Mesenteric fat pad (tissue), 1 donor: ENCODE measurements at regions not wholly inside any gene's neighbourhood (a gene's known extent, or its start where the extent isn't known, plus 50 kb on each side); places are given as distances from the start of the nearest gene placed in this dataset.
A peak's percentile ranks its signal among the peaks of the same experiment; 100 is the strongest.

Experiments used
- DNase-seq: peaks from one replicate; pipeline ENCODE4 v3.0.0-alpha.2; 2020; ENCODE audit warnings: low spot score
- donor health status: DM: yes; HTN: yes; CAD: no.

- no peak for DNase-seq
Measured at GRCh38 chr14:94717808-94718207, 52.1 kb downstream of the GSC start.

- no peak for DNase-seq
Measured at GRCh38 chr14:94716976-94717375, 52.9 kb downstream of the GSC start.

DNA sequence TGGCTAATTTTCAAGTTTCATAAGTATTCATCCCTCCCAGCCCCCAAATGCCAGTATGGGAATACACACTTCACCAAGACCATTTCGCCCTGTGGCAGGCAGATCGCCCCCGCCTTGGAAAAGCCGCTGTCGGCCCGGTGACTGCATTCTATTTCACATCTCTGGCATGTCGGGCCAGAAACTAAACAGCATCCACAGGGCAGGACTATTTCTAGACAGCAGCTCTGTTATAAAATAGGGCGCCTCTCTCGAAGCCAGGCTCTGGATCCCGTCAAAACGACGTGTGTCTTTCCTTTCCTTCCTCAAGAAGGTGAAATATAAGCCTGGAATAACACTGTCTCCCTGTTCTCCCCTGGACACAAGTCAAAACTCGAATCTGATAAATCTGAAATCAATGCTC is 56.8 kb downstream of the GSC start:
- no peak for DNase-seq

GRCh38 chr14:94710731-94711130 is 59.2 kb downstream of the GSC start:
- no peak for DNase-seq

- DNase-seq = no peak
Measured at GRCh38 chr14:94707494-94707893, 62.4 kb downstream of the GSC start.

DNA sequence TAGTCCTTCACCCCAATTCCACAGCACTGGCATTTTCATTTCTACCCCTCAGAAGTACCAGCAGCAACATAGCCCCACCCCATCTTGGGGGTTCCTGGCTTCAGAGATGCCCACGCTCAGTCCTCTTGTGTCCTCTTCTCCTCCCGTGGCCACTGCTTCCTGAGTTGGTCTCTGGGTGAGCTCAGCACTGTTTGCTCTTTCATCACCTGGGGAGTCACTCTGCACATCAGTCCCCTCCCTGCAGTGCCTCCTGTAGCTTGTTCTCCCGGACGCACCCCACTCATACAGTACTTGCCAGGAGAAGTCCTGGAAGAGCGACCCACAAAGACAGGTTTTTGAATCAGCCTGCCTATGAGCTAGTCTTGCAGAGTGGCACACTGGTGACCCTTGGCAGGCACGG is 63.8 kb downstream of the GSC start:
- DNase-seq = no peak

- DNase-seq = no peak
Measured at GRCh38 chr14:94702629-94703028, 67.3 kb downstream of the GSC start.

GRCh38 chr14:94701861-94702370 is 68.0 kb downstream of the GSC start:
- DNase-seq = no peak

DNA sequence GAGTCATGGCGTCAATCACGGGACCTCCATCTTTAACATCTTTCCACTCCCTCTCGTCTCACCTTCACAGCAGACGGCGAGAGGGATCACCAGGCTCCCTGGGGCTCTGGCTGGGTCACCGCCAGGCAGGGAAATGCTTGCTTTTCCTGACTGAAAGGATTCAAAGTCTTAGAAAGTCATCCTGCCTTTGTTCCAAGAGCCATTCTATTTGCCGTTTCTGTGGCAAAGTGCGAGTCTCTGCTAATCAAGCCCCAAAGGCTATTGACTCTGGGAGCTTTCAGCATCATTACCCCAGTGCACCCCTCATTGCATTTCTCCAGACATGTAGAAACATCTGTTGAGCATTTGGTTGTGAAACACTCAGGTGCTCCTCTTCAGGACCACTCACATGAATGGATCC is 69.6 kb downstream of the GSC start:
- no peak for DNase-seq

- no peak for DNase-seq
Measured at GRCh38 chr14:94699831-94700230, 70.1 kb downstream of the GSC start.

GRCh38 chr14:94697773-94698556 is 71.9 kb downstream of the GSC start:
- no peak for DNase-seq

- no peak for DNase-seq
Measured at GRCh38 chr14:94696518-94696917, 73.4 kb downstream of the GSC start.

GRCh38 chr14:94695231-94695630 is 74.7 kb downstream of the GSC start:
- DNase-seq = no peak

GRCh38 chr14:94691660-94692034 is 78.3 kb downstream of the GSC start:
- no peak for DNase-seq

DNA sequence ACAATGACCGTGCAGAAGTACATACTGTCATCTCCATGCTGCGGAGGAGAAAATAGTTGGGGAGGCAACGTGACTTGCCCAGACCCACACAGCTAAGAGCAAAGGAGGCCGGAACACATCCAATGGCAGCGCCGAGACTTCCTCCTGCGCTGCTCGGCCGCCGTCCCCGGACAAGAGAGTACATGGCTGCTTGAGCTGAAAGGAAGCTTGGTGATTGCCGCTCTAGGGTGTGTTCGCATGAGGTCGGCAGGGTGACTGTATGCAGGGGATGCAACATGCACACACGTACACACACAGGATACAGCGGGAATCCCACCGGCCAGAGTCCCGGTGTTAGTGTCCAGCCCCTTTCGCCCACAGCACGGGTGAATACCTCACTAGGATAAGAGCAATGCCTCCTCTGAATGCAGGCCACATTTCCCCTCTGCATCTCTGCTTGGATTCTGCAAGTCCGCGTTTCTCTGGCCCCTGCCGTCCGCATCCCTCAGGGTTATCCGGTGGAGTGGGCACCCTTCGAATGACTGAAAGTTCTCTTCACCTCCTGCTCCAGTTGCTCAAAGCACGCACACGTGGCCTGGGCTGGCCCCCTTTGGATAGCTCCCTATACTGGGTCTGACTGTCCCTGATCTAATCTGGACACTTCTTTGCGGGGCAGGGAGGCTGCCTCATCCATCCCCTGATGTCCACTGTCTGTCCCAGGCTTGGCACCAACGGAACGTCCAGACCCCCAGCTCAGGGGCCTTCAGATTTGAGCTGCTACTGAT is 78.8 kb downstream of the GSC start:
- no peak for DNase-seq

DNA sequence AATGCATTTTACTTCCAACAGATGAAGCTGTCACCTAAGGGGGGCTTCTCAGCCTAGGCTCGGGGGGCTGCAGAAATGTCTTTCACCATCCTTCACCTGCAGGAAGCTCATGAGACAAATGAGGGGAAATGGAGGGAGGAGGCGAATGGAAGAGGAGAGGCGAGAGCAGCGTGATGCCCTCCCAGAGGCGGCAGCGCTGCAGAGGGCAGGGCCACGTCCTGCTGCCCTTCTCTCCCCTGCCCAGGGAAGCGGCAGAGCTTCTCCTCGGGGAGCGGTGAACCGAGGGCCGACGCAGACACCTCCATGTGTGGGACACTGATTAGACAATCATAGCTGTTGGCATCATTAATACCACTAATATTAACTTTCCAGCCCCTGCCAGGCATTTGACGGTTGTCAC is 78.3 kb downstream of the SERPINA3 start:
- DNase-seq = no peak

DNA sequence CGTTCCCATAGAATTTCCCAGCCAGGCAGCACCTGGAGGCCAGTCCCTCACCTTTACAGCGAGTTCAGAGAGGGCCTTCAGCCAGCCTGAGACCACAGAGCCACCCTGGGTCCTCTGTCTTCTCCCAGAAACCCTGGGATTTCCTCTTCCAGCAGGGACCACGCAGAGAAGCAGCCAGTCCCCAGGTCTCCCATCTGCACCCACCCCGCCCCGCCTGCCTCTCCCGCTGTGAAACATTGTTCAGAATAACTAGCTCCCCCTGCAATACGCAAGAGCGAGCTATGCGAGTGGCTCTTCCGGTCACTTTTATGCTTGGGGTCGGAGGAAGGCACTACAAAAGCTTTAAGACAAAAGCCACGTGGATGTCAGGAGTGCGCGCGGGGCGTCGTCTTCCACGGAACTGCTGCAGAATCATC is 77.8 kb downstream of the SERPINA3 start:
- DNase-seq = no peak

DNA sequence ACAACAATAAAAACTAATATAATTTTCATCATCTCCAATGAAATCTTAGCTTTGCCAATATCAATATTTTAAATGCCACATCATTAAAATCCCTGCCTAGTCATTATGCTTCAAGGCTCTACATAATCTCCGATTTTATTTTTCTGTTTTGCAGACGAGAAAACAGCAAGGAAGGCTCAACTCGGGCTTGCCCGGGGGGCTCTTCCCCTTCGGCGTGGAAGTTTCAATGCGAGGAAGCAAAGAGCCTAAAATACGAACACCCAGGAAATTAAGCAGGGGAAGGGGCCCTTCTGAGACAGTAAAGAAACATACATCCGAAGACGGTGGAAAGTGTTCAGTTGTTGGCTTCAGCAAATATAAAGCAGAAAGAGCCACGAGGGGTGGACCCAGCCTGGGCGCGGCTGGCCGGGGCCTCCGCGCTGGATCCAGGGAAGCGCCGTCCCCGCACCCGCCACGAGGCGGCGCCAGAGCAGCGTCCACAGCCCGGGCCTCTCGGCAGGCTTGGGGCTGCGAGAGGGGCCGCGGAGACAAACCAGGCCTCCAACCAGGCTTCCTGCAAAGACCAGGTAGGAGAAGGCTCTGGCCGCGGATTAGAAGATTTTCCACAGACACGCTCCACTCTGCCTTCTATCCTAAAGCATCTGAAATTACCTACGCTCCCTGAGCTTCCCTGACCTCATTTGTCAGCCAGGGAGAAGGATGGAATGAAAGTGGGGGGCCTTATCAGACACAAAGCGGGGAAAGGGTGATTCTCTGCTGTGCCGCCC is 77.2 kb downstream of the SERPINA3 start:
- no peak for DNase-seq

DNA sequence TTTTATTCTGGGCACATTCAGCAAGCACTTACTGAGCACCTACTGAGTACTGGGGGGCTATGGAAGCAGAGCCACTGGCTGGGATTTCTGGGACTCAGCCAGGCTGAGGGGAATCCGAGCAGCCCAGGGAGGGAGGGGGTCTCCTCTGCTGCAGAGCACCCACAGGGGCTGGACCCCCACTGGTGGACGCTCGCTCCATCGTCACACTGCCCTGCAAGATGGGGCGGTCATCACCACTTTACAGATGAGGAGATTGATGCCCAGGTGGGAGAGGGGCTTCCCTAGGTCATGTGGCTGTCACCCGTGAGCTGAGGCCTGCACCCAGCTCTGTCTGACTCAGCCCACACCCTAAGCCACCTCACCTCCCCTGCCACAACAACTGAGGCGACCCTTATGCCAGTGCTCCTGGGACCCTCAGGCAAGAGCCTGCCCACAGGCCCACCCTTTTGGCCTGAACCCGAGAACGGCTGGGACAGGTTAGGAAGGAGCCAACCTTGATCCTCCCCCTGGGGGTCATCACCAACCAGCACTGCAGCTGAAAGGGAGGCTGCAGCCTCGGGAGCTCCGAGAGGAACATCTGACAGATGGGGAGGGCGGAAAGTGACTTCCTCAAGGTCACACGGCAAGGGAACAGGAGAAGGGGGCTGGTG is 74.4 kb downstream of the SERPINA3 start:
- peak; percentile 84 for DNase-seq

DNA sequence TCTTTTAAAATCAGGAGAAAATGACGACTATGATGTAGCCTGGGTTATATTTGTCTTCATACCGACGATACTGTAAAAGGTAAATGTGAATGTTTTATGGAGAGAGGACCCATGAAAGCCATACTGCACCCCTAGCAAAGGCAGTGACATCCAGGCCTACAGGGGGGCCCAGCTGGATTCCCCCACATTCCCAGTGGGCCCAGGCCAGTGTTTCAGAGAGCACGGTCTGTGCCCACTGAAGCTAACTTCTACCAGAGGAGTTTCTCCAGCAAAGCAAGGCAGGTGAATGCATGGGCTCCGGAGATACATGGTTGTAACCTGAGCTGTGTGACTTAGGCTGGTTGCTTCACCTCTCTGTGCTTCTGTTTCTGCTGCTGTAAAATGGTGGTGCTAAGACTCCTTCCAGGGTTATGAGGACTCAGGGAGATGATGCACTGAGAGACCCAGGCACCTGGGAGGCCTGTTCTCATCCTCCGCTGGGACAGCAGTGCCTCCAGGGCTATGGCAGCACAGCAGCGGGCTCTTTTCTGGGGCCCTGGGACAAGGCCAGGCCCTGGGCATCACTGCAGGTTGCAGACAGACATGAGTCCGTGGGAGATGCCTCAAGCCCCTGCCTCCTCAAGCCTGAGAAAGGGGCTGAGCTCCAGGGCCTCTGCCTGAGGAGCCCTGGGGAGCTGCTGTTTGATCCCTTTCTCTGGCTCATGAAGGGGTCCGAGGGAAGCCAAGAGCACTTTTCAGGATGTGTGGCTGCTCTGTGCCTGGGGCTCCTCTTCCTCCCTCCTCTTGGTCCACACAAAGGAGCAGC is 73.7 kb downstream of the SERPINA3 start:
- DNase-seq = peak; percentile 78
